ENCODE measurements at regions not wholly inside any gene's neighbourhood (a gene's known extent, or its start where the extent isn't known, plus 50 kb on each side); places are given as distances from the start of the nearest gene placed in this dataset.

- no peak overlapping the region for H3K27ac ChIP-seq (ENCODE audit: extremely low read depth, low read depth, low read length)
- POLR2A ChIA-PET, result no interaction called here
- H3K4me1 ChIP-seq (ENCODE audit: control insufficient read depth, insufficient read depth, low read length), result no peaks in the 10 kb centered on the region
- CTCF ChIA-PET, result no interaction called here
- no peaks in the 10 kb centered on the region for H3K36me3 ChIP-seq (ENCODE audit: control insufficient read depth in 2 of 2, insufficient read depth in 1 of 2, low read length in 2 of 2)
- no peaks in the 10 kb centered on the region for H3K9me3 ChIP-seq (ENCODE audit: control insufficient read depth, insufficient read depth, low read depth, low read length)
- TF ChIP-seq ZNF184 (tag by site-specific recombination; IDR thresholded peaks at IDR 0.05), result no peak
- no peak for TF ChIP-seq ZNF16 (tag by site-specific recombination; IDR thresholded peaks at IDR 0.05; ENCODE audit: low read depth)
- TF ChIP-seq ZNF529 (tag by site-specific recombination; IDR thresholded peaks at IDR 0.05; ENCODE audit: insufficient replicate concordance), result no peak
- no peak for TF ChIP-seq ZNF548 (tag by site-specific recombination; IDR thresholded peaks at IDR 0.05)
- no peak for TF ChIP-seq ZNF600 (tag by site-specific recombination; IDR thresholded peaks at IDR 0.05)
- TF ChIP-seq ZNF514 (tag by site-specific recombination; IDR thresholded peaks at IDR 0.05), result no peak
- TF ChIP-seq ZNF175 (tag by site-specific recombination; IDR thresholded peaks at IDR 0.05), result no peak
- no peak for TF ChIP-seq ZNF221 (tag by site-specific recombination; IDR thresholded peaks at IDR 0.05; ENCODE audit: borderline replicate concordance)
- TF ChIP-seq ZNF785 (tag by site-specific recombination; IDR thresholded peaks at IDR 0.05), result no peak
- TF ChIP-seq ZNF837 (tag by site-specific recombination; IDR thresholded peaks at IDR 0.05), result no peak
- no peak for TF ChIP-seq ZNF350 (tag by site-specific recombination; IDR thresholded peaks at IDR 0.05)
- no peak for TF ChIP-seq MYNN (tag by site-specific recombination; IDR thresholded peaks at IDR 0.05; ENCODE audit: borderline replicate concordance)
- TF ChIP-seq ZBTB10 (tag by site-specific recombination; IDR thresholded peaks at IDR 0.05), result no peak
- TF ChIP-seq TRIM28 (IDR thresholded peaks at IDR 0.05; ENCODE audit: borderline replicate concordance, low read length), result no peak
- no peak for TF ChIP-seq SETDB1 (IDR thresholded peaks at IDR 0.05; ENCODE audit: insufficient read length, low read length)
- no peak overlapping the region for H3K4me3 ChIP-seq (ENCODE audit: low read depth, low read length)
Measured at GRCh38 chr13:37510441-37510840, 88.1 kb downstream of the POSTN start.

GRCh38 chr13:37505531-37505930, 93.0 kb downstream of the POSTN start:
- CTCF ChIA-PET, result no interaction called here
- no peaks in the 10 kb centered on the region for H3K9me3 ChIP-seq (ENCODE audit: control insufficient read depth, insufficient read depth, low read depth, low read length)

More at GRCh38 chr13:37505531-37505930, 93.0 kb downstream of the POSTN start:
- POLR2A ChIA-PET, result no interaction called here
- no peaks in the 10 kb centered on the region for H3K4me1 ChIP-seq (ENCODE audit: control insufficient read depth, insufficient read depth, low read length)
- H3K36me3 ChIP-seq (ENCODE audit: control insufficient read depth in 2 of 2, insufficient read depth in 1 of 2, low read length in 2 of 2), result no peaks in the 10 kb centered on the region
- no peak overlapping the region for H3K27ac ChIP-seq (ENCODE audit: extremely low read depth, low read depth, low read length)
- TF ChIP-seq TCF7L2 (IDR thresholded peaks at IDR 0.05; ENCODE audit: borderline replicate concordance, low read depth, low read length) (no peak), ZBTB1 (tag by site-specific recombination; IDR thresholded peaks at IDR 0.05) (no peak), PRDM2 (tag by site-specific recombination; IDR thresholded peaks at IDR 0.05; ENCODE audit: borderline replicate concordance) (no peak), ZNF148 (tag by site-specific recombination; IDR thresholded peaks at IDR 0.05; ENCODE audit: borderline replicate concordance) (no peak), GLI4 (tag by site-specific recombination; IDR thresholded peaks at IDR 0.05) (no peak), ZNF341 (tag by site-specific recombination; IDR thresholded peaks at IDR 0.05; ENCODE audit: low read depth) (no peak), SETDB1 (IDR thresholded peaks at IDR 0.05; ENCODE audit: insufficient read length, low read length) (no peak), BCL11B (tag by site-specific recombination; IDR thresholded peaks at IDR 0.05; ENCODE audit: low read depth) (no peak)
- H3K4me3 ChIP-seq (ENCODE audit: low read depth, low read length), result no peak overlapping the region

Measured in HEK293 (cell line).